ENCODE measurements at regions not wholly inside any gene's neighbourhood (a gene's known extent, or its start where the extent isn't known, plus 50 kb on each side); places are given as distances from the start of the nearest gene placed in this dataset.
A peak's percentile ranks its signal among the peaks of the same experiment; 100 is the strongest.
"Not testable (repeated sequence)": the region's sequence is repeated elsewhere in the genome, so short reads cannot be mapped to it uniquely, and the experiment has no call there.

DNA sequence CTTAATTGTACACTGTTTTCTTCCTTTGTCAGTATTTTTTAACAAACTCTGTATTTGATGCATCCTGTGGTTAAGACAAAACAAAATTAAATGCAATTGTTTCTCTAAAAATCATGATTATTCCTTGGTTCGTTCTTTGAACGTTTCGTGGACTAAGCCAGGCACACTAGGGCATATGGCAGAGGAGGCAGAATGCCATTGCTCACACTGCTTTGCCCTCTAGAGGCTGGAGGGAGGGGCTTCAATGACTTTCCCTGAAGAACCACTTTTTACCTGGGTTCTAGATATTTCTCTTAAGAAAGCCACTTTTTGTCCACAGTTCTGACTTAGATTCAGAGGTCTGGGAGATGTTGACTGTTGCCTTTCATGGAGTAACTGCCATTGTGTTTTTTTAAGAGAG is 236.2 kb upstream of the ADAMTSL1 start:
- DNase-seq: no peak

DNA sequence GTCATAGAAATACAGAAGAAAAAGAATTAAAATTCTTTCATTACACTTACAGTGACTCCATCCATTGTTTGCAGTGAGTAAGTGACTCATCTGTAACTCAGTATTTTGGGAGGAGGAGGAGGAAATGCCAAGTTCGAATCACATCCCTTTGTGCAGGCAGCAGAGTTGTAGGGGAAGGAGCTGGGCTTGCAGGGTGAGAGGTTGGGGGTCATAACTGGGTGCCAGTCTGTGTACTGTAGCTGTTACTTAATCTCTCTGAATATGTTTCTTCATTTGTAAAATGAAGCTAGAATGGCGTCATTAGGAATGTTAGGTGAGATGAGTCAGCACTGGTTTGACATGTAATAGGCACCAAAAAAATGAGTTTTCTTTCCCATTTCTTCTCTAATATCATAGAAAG is 235.7 kb upstream of the ADAMTSL1 start:
- no peak for DNase-seq

DNA sequence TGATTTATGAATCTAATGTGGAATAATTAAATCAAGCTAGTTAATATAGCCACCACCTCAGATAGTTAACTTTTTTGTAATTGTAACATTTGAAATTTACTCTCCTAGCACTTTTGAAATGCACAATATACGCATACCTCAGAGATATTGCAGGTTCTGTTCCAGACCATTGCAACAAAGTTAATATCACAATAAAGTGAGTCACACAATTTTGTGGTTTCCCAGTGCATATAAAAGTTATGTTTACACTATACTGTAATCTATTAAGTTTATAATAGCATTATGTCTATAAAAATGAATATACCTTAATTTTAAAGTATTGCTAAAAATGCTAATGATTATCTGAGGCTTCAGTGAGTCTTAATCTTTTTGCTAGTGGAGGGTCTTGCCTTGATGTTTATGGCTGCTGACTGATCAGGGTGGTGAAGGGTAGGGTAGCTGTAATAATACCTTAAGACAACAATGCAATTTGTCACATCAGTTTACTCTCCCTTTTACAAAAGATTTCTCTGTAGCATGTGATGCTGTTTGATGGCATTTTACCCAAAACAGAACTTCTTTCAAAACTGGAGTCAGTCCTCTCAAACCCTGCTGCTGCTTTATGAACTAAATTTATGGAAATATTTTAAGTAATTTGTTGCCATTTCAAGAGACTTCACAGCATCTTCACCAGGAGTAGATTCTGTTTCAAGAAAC is 235.1 kb upstream of the ADAMTSL1 start:
- DNase-seq: no peak

DNA sequence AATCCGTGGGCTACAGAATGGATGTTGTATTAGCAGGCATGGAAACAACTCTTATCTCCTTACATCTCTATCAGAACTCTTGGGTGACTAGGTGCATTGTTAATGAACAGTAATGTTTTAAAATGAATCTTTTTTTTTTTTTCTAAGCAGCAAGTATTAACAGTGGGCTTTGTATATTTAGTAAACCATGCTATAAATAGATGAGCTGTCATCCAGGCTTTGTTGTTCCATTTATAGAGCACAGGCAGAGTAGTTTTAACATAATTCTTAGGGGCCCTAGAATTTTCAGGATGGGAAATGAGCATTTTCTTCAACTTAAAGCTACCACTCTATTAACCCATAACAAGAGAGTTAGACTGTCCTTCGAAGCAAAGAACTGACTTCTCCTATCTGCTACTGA is 233.7 kb upstream of the ADAMTSL1 start:
- DNase-seq: no peak

DNA sequence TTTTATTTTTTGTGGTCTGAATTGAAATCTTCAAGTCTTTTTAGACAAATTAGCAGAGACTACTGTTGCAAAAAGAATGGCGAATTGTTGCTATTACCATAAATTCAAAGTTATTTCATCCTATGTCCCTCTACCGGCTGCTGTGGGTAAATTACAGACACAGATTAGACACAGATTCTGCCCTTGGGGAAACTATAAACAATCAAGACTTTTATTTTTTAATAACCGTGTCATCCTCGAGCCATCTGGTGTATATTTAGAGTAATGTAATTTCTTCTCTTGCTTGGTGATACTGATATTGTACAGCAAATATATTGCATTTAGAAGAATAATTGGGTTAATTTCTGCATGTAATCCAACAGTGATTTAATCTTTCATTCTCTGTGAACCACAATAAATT is 228.0 kb upstream of the ADAMTSL1 start:
- no peak for DNase-seq

DNA sequence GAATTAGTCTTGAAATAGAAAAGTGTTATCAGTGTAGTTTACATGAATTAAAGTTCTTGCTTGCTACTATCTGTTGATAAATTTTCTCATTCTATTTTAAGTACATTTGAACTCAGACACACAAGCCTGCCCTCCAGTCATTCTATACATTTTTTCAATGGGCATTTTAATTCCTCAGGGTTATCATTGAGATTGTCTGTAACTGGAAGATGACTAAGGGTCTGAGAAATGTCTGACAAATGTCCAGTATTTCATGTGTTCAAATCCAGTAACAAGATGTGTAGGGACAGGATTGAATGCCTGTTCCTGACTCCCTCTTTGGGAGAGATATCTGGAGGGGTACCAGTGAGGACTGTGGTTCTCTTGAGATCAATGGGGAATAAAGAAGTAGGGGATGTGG is 223.9 kb upstream of the ADAMTSL1 start:
- DNase-seq: no peak

DNA sequence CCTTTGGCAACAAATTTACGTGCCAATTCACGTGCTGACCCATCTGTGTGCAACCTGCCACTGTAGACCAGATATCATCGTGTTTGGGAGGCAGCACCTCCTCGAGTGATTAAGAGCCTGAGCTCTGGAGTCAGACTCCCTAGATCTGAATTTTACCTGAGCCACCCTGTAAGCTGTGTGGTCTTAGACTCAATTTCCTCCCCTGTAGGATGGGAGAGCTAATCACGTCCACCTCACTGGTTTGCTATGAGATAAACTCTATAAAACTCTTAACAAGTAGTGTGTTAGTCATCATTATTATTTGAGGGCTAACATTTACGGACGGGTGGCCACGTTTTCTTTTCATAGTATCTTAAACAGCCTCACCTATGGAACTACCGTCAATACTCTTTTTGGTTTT is 220.0 kb upstream of the ADAMTSL1 start:
- DNase-seq: no peak

DNA sequence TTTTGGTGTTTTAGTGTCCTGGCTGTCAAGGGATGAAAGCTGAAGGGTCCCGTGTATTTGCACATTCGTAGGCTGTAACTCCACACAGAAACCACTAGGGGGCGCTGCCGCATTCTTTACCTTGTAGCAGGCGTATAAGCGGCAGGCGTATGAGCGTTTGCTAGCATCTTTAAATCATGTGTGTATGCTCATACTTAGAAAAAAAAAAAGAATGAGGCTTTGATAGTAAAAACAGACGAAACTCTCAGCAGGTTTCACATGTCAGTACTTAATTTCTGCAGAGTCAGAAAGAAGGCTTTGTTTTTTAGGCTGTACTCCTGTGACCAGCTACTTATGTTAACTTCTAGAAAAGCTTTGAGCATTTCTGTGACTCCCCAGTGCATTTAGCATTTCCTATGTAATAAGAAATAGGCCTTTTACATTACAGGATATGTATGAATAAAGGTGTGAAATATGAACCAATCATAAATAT is 218.8 kb upstream of the ADAMTSL1 start:
- peak; percentile 27 for DNase-seq

DNA sequence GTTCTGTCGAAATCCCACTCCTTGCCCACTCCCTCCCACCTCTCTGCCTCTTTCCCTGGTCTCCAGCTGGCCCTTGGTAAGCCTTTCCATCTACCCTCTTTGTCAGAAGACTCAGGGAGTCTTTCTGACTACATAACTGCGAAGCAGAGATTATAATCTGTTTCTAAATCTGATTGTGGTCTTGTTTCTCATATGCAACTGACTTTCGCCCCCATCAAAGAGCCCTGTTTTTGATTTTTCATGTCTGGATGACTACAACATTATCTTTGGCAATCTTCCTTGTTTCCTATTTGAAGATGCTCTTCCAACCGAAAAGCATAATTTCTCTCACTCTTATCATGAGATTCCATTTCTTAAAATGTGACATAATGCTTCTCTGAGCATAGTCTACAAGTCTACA is 218.2 kb upstream of the ADAMTSL1 start:
- DNase-seq: no peak

DNA sequence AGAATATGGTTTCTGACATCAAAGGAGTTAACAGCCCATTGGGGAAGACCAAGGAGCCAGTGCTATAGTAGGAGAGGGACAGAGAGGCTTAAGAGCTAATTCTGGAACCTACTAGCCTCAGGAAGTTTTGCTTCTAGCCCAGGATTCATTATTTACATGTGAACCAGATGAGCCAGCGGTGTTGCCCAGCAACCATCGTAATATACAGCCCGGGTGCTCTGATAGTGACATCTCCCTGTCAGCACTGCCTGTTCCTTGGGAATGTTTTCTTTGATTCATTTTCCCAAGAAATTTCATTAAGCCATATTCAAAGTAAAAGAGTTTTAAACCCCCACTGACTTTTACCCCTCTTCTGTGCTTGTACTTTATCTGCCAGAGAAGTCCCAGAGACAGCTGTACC is 217.4 kb upstream of the ADAMTSL1 start:
- DNase-seq: no peak

DNA sequence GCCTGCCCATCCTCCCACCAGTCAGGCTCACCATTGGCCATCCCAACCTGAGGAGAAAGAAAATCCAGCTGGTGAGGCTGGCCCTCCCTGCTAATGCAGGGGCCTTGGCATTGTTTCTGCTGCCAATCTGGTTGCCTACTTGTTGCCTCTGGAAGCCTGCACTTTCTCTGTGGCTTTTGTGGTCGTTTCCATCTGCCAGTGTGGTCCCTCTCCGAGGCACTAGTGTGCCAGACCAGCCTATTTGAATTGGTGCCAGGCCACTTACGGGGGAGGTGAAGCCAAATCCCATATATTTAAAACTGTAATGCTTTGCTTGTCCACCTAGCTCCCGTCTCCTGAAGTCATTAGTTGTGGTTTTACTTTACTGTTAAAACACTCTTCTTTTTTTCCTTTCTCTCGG is 213.4 kb upstream of the ADAMTSL1 start:
- DNase-seq: no peak

DNA sequence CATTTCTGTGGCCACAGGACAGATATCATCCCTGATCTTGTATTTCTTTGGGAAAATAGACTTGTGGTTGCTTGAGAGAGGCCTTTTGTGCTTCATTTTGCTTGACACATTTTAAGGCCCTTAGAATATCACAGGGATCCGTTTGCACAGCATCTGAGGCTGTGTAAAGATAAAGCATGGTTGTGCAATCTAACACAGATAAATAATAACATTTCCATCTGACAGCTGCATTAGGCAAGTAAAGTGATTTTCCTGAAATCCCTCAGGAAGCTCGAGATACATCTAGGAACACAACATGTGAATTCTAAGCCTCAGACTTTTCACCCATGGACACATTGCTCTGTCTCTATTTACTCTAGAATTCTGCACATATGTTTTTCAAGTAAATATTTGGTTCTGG is 212.8 kb upstream of the ADAMTSL1 start:
- DNase-seq: no peak

DNA sequence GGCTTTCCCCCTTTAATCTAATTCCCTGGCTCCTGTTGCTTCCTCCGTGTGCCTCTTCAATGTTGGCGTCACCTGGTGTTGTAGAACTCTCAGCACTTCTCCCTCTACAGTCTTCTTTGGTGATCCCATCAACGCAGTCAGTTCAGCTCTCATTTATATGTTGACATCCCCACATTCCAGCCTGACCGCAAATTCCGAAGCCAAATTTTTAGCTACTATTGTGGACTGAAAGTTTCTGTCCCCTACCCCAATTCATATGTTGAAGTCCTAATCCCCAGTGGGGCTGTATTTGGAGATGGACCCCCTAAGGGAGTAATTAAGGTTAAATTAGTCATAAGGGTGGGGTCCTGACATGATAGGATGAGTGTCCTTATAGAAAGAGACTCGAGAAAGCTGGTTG is 210.6 kb upstream of the ADAMTSL1 start:
- DNase-seq: no peak

DNA sequence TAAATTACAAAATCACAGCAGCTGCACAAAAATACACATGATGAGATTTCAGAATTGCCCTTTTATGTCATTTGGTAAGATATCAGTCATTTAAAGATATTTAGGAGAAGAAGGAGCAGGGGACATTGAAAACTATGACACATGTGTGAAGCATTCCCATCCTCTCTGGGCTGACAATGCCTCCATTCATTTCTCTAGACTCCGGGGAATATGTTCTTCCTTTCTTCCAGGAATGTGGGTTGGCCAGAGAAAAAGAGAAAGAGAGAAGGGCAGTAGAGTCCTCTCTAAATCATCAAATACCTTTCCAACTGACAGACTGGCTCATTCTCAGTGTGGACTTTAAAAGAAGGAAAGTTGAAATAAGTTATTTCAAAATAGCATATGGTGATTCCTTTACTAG is 205.6 kb upstream of the ADAMTSL1 start:
- no peak for DNase-seq

DNA sequence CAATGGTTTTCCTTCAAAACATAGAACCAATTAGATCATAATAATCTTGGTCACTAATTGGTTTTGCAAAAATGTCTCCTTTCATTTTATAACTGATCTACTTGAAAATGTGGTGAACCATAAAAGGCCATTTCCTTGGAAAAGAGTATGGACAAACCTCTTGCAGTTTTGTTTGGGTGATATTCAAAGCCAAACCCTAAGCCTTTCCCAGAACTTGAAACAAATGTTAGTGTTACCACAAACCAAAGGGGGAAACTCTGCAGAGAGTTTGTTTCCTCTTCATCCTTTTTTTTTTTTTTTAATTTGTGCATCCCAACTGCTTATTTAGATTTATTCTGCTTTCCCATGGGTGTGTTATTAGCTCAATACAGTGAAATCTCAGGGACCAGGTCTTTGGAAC is 204.4 kb upstream of the ADAMTSL1 start:
- DNase-seq: no peak

DNA sequence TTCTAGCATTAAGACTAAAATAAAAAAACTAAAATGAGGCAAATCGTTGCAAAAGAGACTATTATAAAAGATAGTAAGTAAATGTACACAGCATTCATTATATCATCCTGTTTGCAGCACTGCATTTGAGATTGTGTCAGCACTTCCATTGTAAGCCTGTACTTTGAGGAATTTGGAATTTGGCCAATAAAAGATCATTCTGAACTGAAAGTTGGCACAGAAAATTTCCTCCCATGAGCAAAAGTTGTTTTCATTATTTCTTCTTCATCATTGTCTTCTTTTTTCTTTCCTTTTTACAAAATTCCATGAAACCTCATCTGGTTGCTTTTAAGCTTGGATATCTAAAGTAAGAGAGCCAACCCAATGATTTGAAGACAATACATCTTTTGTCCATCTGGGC is 199.3 kb upstream of the ADAMTSL1 start:
- DNase-seq: no peak

DNA sequence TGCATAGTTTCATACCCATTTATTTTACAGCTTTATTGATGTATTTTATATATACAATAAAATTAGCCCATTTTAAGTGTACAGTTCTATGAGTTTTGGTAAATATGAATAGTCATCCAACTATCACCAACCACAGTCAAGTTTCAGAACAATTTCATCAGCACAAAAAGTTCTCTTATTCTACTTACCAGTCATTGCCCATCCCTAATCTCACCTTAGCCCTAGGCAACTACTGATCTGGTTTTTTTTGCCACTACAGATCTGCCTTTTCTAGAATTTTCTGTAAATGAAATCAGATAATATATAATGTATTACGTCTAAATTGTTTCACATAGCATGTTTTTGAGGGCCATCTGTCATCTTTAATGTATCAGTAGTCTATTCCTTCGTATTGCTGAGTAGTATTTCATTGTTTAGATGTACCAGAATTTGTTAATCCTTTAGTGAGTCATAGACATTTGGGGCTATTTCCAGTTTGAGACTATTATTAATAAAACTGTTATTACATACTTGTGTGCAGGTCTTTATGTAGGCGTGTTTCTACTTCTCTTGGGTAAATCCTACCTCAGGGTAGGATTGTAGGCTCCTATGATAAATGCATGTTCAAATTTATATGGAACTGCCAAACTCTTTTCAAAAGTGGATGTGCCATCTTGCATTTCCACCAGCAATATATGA is 198.5 kb upstream of the ADAMTSL1 start:
- no peak for DNase-seq

DNA sequence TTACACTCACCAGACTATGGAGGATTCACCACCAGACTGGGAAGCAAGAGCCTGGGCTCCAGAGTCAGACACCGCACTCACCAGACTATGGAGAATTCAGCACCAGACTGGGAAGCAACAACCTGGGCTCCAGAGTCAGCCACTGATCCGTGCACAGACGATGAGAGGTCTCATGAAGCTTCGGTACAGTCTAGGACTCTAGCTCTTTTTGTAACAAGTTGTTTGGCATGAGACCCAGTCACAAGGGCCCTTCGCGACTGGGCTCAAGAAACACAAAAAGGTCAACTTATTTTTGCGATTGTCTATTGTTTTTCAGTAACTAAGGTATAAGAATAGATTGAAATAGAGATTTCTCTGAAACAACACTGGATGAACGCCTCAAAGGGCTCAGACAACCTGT is 192.7 kb upstream of the ADAMTSL1 start:
- DNase-seq: no peak

DNA sequence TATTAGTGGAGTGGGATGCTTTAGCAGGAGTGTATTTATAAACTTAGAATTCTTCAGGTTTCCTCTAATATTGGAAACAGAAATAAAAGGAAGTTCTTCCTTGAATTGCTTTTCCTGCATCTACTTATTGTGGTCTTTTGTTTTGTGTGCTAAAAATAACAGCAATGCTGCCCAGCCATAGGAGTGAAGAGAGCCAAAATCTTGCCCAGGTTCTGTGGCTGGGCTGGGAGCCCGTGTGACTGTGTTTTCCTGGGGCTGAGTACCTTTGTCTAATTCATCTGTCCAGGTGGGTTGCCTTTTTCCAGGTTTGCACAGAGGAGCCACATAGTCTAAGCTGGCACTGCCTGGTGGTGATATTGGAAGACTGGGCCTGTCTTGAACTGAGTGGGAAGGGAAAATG is 179.7 kb upstream of the ADAMTSL1 start:
- DNase-seq: no peak

DNA sequence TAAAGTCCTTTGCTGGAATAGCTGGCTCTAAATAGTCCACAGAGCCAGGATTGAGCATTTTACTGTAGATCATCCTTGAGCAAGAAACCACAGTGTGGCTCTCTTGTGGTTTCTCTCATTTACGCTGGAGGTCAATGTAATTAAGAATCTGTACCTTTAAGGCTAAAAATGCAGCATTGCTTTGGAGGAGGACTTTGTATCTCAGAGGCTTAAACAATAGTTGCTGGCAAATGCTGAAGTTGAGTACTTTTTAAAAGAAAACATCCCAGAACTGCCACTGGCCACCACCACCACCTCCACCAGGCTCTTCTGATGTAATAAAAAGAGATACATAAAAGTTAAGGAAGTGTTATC is 177.3 kb upstream of the ADAMTSL1 start:
- DNase-seq: no peak

DNA sequence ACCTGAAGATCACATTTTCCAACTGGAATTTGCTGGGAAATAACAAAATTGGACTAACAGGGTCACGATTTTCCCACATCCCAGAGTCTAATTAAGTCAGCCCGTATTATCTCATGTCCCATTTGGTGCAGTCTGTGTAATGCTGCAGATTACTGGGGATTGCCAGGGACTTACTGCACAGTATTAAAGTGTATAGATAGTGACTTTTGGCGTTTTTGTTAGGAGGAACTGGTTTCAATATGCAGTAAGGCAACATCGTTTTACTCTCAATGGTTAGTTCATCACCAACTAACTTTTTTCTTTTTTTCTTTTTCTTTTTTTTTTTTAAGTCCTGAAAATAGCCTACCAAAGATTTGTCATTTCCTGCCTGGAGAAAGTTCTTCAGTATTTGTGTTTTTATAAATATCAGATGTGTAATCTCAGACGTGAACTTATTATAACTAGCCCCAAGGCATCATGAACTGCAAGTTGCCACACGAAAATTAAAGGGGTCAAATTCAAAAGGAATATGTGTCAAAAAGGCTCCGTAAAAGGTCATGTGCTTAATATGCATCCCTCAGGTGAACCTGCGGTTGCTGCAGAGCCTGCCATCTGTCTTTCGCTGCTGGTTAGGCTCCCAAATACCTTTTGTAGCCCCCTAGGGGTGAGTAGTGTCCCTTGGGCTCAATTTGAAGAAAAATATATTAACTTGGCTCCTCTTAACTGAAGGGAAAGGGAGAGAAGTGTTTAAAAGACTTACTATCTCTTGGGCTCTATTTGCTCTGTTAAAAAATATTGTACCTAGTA is 176.7 kb upstream of the ADAMTSL1 start:
- no peak for DNase-seq

DNA sequence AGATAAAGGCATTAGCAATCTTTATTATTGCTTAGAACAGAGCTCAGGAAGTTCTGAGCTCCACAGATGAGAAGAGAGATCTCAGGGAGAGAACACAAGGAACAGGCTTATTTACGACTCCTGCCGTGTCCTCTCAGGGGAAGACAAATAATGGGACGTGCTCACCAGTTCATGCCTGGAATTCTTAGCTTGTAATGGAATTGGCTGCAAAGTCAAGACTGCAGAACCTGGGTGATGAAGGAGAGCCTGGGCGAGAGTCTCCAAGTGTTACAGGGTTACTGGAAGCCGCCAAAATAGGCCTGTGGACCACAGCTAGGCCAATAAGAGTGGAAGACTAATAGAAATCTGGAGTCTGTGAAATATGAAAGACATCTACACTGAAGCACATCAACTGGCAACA is 174.5 kb upstream of the ADAMTSL1 start:
- DNase-seq: no peak

DNA sequence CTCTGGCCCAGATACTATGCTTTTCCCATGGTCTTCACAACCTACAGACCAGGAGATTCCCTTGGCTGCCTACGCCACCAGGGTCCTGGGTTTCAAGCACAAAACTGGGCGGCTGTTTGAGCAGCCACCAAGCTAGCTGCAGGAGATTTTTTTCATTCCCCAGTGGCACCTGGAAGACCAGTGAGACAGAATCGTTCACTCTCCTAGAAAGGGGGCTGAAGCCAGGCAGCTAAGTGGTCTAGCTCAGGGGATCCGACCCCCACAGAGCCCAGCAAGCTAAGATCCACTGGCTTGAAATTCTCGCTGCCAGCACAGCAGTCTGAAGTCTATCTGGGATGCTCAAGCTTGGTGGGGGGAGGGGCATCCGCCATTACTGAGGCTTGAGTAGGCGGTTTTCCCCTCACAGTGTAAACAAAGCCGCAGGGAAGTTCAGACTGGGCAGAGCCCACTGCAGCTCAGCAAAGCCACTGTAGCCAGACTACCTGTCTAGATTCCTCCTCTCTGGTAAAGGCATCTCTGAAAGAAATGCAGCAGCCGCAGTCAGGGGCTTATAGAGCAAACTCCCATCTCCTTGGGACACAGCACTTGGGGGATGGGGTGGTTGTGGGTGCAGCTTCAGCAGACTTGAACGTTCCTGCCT is 168.7 kb upstream of the ADAMTSL1 start:
- not testable (repeated sequence) for DNase-seq

DNA sequence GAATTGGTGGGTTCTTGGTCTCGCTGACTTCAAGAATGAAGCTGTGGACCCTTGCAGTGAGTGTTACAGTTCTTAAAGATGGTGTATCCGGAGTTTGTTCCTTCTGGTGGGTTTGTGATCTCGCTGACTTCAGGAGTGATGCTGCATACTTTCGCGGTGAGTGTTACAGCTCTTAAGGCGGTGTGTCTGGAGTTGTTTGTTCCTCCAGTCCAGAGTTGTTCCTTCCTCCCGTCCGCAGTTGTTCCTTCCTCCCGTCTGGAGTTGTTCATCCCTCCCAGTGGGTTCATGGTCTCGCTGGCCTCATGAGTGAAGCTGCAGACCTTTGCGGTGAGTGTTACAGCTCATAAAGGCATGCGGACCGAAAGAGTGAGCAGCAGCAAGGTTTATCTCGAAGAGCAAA is 159.6 kb upstream of the ADAMTSL1 start:
- DNase-seq: no peak

Data from activated effector memory CD4-positive, alpha-beta T cell treated with Interleukin-2 at 50 U/mL for 16 hours (primary cell).